T-helper 17 cell (primary cell): ENCODE measurements at regions not wholly inside any gene's neighbourhood (a gene's known extent, or its start where the extent isn't known, plus 50 kb on each side); places are given as distances from the start of the nearest gene placed in this dataset.
A peak's percentile ranks its signal among the peaks of the same experiment; 100 is the strongest.
"Not testable (repeated sequence)": the region's sequence is repeated elsewhere in the genome, so short reads cannot be mapped to it uniquely, and the experiment has no call there.

Source experiments
- ATAC-seq: fragments of 150-1000 bp; cut with Tn5 transposase; 2 replicates; pipeline ENCODE4 v1.10.0; 2021; ENCODE audit warnings: mild to moderate bottlenecking, moderate library complexity
- DNase-seq, 3 donors: peaks; one replicate each; pipeline versions ENCODE4 v3.0.0 to v3.0.0-alpha.2; 2020 to 2021
- H3K9me3 ChIP-seq: one replicate; pipeline ENCODE4 v1.7.0; 2013; ENCODE audit warnings: low read length, mild to moderate bottlenecking; ENCODE audit not compliant: control insufficient read depth, poor library complexity, severe bottlenecking
- H3K27ac Mint-ChIP-seq: one replicate; pipeline ENCODE4 v1.8.0; 2022; ENCODE audit warnings: mild to moderate bottlenecking, moderate library complexity, mixed read lengths
- H3K27me3 Mint-ChIP-seq: one replicate; pipeline ENCODE4 v1.8.0; 2022; ENCODE audit warnings: mixed read lengths
- H3K36me3 Mint-ChIP-seq: one replicate; pipeline ENCODE4 v1.8.0; 2022; ENCODE audit warnings: low read depth, mixed read lengths
- H3K4me1 Mint-ChIP-seq: one replicate; pipeline ENCODE4 v1.8.0; 2022; ENCODE audit warnings: mild to moderate bottlenecking, mixed read lengths
- H3K4me3 Mint-ChIP-seq: one replicate; pipeline ENCODE4 v1.8.0; 2022; ENCODE audit warnings: mild to moderate bottlenecking, moderate library complexity, mixed read lengths

DNA sequence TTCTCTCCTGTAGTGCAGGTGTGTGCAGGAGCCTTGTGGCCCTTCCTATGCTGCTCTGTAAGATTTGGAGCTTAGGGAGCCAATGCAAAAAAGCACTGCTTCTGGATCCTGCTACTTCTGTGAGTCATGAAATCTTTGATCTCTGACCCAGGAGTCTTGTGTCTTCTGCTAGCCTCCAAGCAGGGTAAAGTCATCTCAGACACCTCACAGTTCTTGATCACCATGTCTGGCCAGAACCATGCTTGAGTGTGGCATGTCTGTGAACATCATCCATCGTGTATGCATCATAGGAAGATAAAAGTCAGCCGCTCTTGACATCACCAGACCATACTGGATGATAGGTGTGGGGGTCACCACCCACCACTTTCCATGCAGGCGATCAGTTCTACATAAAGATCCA is 247.8 kb downstream of the RPLP1 start:
- DNase-seq (no peak), ATAC-seq (no peak)
- no peaks in the 10 kb centered on the region for H3K27me3 Mint-ChIP-seq
- H3K4me3 Mint-ChIP-seq, result no peak overlapping the region
- no peaks in the 10 kb centered on the region for H3K4me1 Mint-ChIP-seq
- H3K27ac Mint-ChIP-seq, result no peak overlapping the region
- no peaks in the 10 kb centered on the region for H3K9me3 ChIP-seq
- H3K36me3 Mint-ChIP-seq, result no peaks in the 10 kb centered on the region

DNA sequence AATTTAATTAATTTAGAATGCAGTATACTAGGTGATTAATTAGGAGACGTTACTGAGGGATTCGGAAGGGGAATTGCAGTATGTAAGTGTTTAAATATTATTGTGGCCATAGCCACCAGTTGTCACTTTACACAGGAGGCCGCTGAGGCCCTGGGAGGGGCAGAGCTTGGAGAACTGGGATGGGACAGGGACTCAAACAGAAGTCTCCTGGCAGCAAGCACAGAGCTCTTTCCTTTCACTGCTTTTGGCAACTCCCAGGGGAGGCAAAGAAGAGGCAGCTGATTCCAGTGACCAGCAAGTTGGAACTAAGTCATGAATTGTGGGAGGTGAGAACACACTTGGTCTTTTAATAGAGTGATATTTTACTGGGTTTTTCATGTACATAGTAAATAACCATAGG is 248.6 kb downstream of the RPLP1 start:
- Mint-ChIP-seq H3K36me3 (peaks cover 3% of the 10 kb centered on the region), H3K4me3 (no peak overlapping the region), H3K27me3 (no peaks in the 10 kb centered on the region), H3K4me1 (no peaks in the 10 kb centered on the region), H3K27ac (no peak overlapping the region)
- DNase-seq (no peak), ATAC-seq (no peak)
- no peaks in the 10 kb centered on the region for H3K9me3 ChIP-seq

DNA sequence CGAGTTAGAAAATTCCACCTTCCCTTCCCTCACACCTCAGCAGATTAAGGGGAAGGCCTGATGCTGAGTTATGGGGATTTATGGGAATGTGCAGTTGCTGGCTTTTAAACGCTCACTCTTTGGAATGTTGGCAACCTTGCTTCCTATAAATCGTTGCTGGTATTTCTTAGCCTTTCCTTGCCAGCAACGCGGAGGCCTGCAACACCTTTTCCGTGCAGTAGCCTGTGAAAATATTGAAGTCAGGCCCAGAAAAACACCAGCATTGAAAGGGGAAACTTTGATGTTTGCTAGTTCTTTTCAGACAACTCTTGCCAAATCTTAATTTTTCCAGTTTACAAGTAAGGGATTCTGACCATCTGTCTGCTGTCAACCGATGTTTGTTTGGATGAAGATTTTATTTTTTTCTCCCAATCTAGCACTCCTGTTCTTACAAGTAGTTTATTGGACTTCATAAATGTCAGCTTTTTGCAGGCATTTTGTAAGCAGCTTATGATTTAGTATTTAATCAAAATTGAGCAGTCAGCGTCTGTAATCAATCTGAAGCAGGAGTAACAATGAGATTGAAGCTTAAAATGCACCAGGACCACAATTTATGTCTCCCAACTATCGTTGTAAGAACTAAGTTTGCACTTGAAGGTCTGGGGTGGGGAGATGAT is 251.0 kb downstream of the RPLP1 start:
- Mint-ChIP-seq H3K4me3 (no peak overlapping the region), H3K4me1 (no peaks in the 10 kb centered on the region), H3K27ac (no peak overlapping the region), H3K36me3 (peaks cover 3% of the 10 kb centered on the region), H3K27me3 (no peaks in the 10 kb centered on the region)
- H3K9me3 ChIP-seq, result no peaks in the 10 kb centered on the region
- no peak for DNase-seq
- ATAC-seq, result no peak

DNA sequence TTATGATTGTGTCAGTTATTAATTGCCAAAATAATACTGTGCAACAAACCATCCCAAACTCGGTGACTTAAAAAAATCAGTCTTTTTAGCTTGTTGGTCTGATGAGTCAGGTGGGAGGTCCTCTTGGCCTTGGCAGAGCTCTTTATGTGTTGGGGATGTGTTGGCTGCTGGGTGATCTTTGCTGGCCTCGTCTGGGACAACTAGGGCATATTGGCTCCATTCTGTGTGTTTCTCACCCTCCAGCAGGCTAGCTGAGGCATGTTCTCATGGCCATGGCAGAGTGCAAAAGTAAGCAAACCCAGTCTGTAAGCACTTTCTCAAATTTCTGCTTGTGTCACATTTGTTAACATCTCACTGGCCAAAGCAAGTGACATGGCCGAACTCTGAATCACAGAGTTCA is 251.6 kb downstream of the RPLP1 start:
- H3K4me3 Mint-ChIP-seq, result no peak overlapping the region
- peaks cover 3% of the 10 kb centered on the region for H3K36me3 Mint-ChIP-seq
- H3K27ac Mint-ChIP-seq, result no peak overlapping the region
- no peak for DNase-seq
- no peaks in the 10 kb centered on the region for H3K4me1 Mint-ChIP-seq
- H3K9me3 ChIP-seq, result no peaks in the 10 kb centered on the region
- H3K27me3 Mint-ChIP-seq, result no peaks in the 10 kb centered on the region
- no peak for ATAC-seq

DNA sequence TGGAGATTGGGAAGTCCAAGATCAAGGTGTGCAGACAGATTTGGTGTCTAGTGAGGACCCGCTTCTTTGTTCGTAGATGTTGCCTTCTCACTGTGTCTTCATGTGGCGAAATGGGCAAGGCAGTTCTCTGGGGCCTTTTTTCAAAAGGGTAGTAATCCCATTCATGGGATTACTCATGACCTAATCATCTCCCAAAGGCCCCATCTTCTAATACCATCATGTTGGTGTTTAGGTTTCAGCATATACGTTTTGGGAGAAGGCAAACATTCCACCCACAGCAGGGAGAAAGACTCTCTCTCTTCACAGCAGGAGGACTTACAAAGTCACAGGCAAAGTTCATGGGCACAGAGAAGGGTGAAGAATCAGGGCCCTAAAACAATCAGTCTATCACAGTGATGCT is 252.1 kb downstream of the RPLP1 start:
- DNase-seq (no peak), ATAC-seq (no peak)
- Mint-ChIP-seq H3K4me1 (no peaks in the 10 kb centered on the region), H3K4me3 (no peak overlapping the region), H3K27me3 (no peaks in the 10 kb centered on the region), H3K36me3 (peaks cover 3% of the 10 kb centered on the region), H3K27ac (no peak overlapping the region)
- no peaks in the 10 kb centered on the region for H3K9me3 ChIP-seq

DNA sequence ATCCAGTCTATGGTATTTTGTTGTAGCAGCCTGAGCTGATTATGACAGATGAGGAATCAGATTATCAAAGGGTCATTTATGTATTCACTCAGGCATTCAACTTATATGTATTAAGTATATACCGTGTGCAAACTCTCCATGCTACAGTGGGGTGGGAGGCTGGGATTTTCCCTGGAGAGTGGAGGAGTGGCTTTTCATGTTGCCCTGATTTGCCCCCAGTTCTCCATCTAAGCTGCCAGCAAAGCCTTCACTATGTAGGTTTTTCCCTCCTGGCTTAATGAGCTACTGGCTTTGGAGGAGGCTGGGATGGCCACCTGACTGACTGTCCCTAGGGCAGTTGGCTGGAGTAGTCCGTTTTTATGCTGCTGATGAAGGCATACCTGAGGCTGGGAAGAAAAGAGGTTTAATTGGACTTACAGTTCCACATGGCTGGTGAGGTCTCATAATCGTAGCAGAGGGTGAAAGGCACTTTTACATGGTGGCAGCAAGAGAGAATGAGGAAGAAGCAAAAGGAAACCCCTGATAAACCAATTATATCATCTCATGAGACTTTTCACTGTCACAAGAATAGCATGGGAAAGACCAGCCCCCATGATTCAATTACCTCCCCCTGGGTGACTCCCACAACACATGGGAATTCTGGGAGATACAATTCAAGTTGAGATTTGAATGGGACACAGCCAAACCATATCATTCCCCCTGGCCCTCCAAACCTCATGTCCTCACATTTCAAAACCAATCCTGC is 253.9 kb downstream of the RPLP1 start:
- no peak for ATAC-seq
- H3K4me3 Mint-ChIP-seq, result no peak overlapping the region
- H3K27me3 Mint-ChIP-seq, result no peaks in the 10 kb centered on the region
- peaks cover 6% of the 10 kb centered on the region for H3K36me3 Mint-ChIP-seq
- no peak overlapping the region for H3K27ac Mint-ChIP-seq
- DNase-seq, result no peak
- H3K4me1 Mint-ChIP-seq, result peaks cover 3% of the 10 kb centered on the region
- H3K9me3 ChIP-seq, result no peaks in the 10 kb centered on the region

DNA sequence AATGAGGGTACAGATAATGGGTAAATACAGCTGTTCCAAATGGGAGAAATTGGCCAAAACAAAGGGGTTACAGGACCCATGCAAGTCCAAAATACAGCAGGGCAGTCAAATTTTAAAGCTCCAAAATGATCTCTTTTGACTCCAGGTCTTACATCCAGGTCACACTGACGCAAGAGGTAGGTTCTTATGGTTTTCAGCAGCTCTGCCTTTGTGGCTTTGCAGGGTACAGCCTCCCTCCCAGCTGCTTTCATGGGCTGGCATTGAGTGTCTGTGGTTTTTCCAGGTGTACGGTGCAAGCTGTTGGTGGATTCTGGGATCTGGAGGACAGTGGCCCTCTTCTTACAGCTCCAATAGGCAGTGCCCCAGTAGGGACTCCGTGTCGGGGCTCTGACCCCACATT is 254.6 kb downstream of the RPLP1 start:
- not testable (repeated sequence) for H3K4me1 Mint-ChIP-seq, H3K36me3 Mint-ChIP-seq, H3K4me3 Mint-ChIP-seq, DNase-seq, H3K27ac Mint-ChIP-seq, H3K9me3 ChIP-seq, H3K27me3 Mint-ChIP-seq, ATAC-seq

DNA sequence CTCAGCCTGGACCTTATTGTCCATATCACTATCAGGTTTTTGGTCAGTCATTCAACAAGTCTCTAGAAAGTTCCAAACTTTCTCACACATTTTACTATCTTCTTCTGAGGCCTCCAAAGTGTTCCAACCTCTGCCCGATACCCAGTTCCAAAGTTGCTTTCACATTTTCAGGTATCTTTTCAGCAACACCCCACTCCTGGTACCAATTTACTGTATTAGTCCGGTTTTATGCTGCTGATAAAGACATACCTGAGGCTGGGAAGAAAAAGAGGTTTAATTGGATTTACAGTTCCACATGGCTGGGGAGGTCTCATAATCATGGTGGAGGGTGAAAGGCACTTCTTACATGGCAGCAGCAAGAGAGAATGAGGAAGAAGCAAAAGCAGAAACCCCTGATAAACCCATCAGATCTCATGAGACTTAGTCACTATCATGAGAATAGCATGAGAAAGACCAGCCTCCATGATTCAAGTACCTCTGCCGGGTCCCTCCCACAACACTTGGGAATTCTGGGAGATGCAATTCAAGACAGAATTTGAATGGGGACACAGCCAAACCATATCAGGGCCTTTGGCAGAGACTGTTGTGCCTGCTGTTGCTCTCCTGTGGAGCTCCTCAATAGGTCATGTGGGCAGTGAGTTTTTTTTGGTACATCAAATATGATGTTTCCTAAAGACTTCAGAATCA is 256.0 kb downstream of the RPLP1 start:
- not testable (repeated sequence) for H3K27me3 Mint-ChIP-seq

DNA sequence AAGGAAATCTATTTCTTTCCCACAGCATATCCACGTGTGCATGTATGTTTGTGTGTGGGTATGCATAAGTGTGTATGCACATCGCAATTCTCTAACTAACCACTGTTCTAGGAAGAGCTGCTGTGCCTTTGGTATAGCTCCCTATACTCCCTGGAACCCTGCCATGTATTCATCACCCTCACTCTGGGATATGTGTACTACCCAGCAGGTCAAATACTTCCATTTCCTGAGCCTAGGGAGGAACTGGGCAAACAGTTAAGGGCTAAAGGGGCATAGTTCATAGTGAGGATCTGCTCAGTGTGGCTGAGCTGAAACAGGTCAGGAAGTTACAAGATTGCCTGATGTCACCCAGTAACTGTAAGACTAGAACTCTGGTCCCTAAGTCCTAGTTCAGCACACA is 260.4 kb downstream of the RPLP1 start:
- Mint-ChIP-seq H3K36me3 (peaks cover 3% of the 10 kb centered on the region), H3K27ac (peak overlapping the region; percentile 94), H3K27me3 (no peaks in the 10 kb centered on the region), H3K4me3 (no peak overlapping the region), H3K4me1 (peaks cover 32% of the 10 kb centered on the region)
- no peak for DNase-seq
- ATAC-seq, result no peak
- H3K9me3 ChIP-seq, result no peaks in the 10 kb centered on the region

More for the DNA sequence above, 256.0 kb downstream of the RPLP1 start:
- H3K9me3 ChIP-seq, ATAC-seq, DNase-seq, H3K4me3 Mint-ChIP-seq, H3K36me3 Mint-ChIP-seq, H3K27ac Mint-ChIP-seq: not testable (repeated sequence)
- peaks cover 10% of the 10 kb centered on the region for H3K4me1 Mint-ChIP-seq

DNA sequence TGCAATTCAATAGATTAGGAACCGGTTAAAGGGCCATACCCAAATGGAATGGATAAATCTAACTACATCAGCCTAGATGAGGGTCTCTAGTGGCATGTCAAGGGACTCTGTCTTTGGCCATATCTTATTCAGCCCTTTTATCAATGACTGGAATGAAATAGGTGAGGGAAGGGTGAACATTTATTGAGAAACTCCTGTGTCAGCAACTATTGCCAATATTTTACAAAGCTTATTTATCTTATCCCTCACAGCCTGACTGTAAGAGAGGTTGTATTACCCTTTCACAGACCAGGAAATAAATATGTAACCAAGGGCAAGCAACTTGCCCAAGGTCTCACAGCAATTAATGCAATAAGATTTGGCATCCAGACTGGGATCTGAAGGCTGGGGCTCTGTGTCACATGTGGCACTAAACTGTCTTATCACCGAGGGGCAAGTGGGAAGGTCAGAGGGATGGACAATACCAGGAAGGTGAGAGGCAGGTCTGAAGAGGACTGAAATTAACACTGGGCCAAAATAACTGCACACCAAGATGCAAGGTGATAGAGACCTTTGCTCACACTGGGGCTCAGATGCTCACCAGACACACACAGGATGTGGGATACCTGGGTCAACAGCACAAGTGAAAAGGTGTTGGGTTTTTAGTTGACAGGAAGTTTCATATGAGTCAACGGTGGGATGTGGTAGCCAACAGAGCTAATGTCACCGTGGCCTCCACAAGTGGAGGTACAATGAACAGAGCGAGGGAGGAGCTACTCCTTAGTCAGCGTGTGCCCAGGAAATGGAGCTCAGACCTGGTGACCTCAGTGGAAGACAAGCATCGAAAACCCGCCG is 261.3 kb downstream of the RPLP1 start:
- Mint-ChIP-seq H3K4me1 (peaks cover 38% of the 10 kb centered on the region), H3K27ac (peak overlapping the region; percentile 94), H3K27me3 (no peaks in the 10 kb centered on the region), H3K36me3 (peaks cover 3% of the 10 kb centered on the region), H3K4me3 (peak overlapping the region; percentile 62)
- peak in 2 of 3 donors; percentile 38 to 46 for DNase-seq
- H3K9me3 ChIP-seq, result no peaks in the 10 kb centered on the region
- peak; percentile 94 for ATAC-seq

DNA sequence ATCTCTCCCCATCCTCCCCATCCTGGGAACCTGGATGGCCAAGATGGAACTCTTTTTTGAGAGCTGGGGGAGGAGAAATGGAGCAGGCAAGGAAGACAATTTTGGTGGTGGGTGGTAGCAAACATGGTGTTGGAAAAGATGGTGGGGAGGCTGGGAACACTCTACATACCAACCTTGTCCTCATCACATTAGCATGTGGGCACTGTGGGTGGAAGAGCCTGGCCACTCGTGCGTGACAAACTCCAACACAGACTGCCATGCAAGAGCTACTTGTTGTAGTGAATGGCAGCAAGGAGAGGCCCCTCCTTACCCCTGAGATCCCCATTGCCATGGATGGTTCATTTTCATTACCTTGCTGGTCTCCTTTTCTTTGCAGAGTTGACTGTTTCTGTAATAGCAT is 262.6 kb downstream of the RPLP1 start:
- no peak for DNase-seq
- Mint-ChIP-seq H3K27ac (peak overlapping the region; percentile 94), H3K36me3 (peaks cover 3% of the 10 kb centered on the region), H3K27me3 (no peaks in the 10 kb centered on the region), H3K4me1 (peaks cover 49% of the 10 kb centered on the region), H3K4me3 (no peak overlapping the region)
- H3K9me3 ChIP-seq, result no peaks in the 10 kb centered on the region
- no peak for ATAC-seq

DNA sequence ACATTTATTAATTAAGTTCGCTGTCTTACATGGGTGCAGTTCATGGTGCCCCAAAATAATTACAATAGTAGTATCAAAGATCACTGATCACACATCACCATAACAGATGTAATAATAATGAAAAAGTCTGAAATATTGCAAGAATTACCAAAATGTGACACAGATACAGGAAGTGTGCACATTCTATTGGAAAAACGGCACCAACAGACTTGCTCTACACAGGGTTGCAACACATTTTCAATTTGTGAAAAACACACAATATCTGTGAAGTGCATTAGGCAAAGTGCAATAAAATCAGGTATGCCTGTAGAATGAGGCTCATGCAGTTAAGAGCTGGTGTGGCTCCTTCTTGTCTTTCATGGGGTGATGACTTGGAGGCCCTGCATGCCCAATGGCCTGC is 265.8 kb downstream of the RPLP1 start:
- peak overlapping the region; percentile 94 for H3K27ac Mint-ChIP-seq
- H3K4me1 Mint-ChIP-seq, result peaks cover 64% of the 10 kb centered on the region

DNA sequence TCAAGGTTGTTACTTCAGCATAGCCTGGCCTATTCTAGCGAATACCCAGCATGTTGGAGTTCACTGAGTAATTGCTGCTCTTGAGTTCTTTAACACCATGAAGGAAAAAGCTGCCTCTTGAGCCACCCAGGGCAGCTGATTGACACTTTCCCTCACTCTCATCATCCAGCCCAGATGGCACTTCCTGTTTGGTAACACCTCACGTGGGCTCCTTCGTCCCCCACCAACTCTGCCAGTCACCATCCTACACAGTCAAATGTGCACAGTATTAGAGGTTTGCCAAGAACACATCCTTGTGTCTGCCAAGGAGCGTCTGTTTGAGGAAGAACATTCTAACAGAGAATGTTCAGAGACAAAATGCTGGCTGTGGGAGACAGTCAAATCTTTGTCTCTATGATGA is 266.3 kb downstream of the RPLP1 start:
- no peaks in the 10 kb centered on the region for H3K36me3 Mint-ChIP-seq
- peaks cover 61% of the 10 kb centered on the region for H3K4me1 Mint-ChIP-seq
- H3K27me3 Mint-ChIP-seq, result no peaks in the 10 kb centered on the region
- no peak for ATAC-seq
- no peak overlapping the region for H3K4me3 Mint-ChIP-seq
- no peaks in the 10 kb centered on the region for H3K9me3 ChIP-seq
- peak overlapping the region; percentile 94 for H3K27ac Mint-ChIP-seq
- DNase-seq, result no peak

More for the DNA sequence above, 265.8 kb downstream of the RPLP1 start:
- Mint-ChIP-seq H3K4me3 (no peak overlapping the region), H3K27me3 (no peaks in the 10 kb centered on the region), H3K36me3 (no peaks in the 10 kb centered on the region)
- no peak for ATAC-seq
- no peaks in the 10 kb centered on the region for H3K9me3 ChIP-seq
- DNase-seq, result no peak
